ENCODE measurements at regions not wholly inside any gene's neighbourhood (a gene's known extent, or its start where the extent isn't known, plus 50 kb on each side); places are given as distances from the start of the nearest gene placed in this dataset.

DNA sequence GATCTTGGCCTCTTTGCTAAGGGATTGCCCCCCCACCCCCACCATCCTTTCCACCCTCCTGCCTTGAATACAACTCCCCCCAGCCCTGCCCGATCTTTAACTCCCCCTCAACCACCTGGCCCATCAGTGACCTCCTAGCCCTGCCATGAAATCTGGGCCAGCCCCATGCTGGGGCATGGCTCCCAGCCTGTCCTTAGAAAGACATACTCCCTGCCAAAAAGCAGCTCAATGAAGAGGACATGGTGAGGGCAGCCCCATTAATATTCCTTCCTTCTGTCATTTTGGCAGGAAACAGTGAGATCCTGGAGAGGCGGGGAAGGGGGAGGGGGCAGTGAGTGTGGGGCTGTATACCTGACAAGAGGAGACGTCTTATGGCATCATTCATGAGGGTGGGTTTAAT, 66.8 kb upstream of the DISP3 start:
- DNase-seq (ENCODE audit: low read depth) = no peak
- no peak for TF ChIP-seq CTCF (conservative IDR thresholded peaks at IDR 0.05; ENCODE audit: control insufficient read depth, insufficient read depth, low read depth, low read length)
- no peak overlapping the region for H3K4me3 ChIP-seq (ENCODE audit: control insufficient read depth, low read depth, low read length)

DNA sequence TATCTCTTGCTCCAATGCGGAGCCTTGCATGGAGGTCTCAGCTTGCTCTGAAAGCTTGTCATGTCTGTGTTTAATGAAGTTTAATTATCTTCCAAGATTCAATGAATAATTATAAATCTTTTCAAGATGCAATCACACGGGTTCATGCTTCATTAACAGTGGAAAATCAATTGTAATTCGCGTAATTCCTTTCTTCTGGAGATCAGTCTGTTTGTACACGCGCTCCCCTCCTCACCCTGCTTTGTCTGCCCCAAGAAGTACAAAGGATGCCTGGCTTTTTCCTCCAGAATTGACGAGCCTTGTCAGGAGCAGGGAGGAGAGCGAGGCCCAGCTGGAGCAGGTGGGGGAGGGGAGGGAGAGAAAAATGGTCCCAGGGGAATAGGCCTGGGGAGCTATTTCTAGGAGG, 65.0 kb upstream of the DISP3 start:
- DNase-seq (ENCODE audit: low read depth) = no peak
- no peak overlapping the region for H3K4me3 ChIP-seq (ENCODE audit: control insufficient read depth, low read depth, low read length)
- TF ChIP-seq CTCF (conservative IDR thresholded peaks at IDR 0.05; ENCODE audit: control insufficient read depth, insufficient read depth, low read depth, low read length) = no peak

DNA sequence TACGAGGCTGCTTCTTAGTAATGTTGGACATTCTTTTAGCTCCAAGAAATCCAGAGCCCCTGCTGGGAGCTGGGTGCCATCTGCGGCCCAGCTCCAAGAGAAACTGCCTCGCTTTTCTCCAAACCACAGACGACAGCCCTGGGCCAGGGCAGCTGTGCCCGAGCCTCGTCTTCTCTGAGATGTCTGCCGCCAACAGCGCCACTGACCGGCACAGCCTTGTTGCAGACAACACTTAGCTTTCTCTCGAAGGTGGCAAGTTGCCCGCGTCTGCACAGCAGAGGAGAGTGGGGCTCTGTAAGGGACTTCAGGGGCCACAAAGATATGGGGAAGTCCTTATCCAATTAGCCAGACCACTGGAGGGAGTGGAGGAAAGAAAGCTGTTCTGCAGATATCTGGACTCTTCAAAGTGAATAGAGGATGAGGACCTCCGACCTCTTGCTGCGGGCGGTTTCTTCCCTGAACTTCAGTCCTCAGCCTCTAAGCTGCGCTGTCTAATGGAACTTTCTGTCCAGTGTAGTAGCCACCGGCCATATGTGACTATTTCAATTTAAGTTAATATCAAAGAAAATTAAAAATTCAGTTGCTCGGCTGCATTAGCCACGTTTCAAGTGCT, 63.9 kb upstream of the DISP3 start:
- H3K4me3 ChIP-seq (ENCODE audit: control insufficient read depth, low read depth, low read length) = no peak overlapping the region
- TF ChIP-seq CTCF (conservative IDR thresholded peaks at IDR 0.05; ENCODE audit: control insufficient read depth, insufficient read depth, low read depth, low read length) = no peak
- DNase-seq (ENCODE audit: low read depth) = no peak

DNA sequence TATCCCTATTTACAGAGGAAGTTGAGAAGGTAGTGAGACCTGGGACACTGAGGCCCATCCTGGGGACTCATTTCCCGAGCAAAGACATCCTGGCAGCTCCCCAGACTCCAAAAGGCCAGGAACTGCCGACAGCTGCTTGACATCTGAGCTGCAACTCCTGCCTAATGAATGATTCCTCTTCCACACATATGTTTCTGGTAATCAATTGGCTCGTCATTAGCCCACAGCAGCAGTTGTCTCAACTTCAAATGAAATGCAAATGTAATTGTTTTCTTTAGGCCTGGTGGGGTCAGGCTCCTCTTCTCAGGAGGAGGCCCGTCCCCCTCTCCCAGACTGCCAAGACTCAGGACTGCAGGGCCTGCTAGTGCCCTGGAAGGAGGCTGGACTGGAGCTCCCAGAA, 61.8 kb upstream of the DISP3 start:
- TF ChIP-seq CTCF (conservative IDR thresholded peaks at IDR 0.05; ENCODE audit: control insufficient read depth, insufficient read depth, low read depth, low read length) = no peak
- peak; percentile 26 for DNase-seq (ENCODE audit: low read depth)

GRCh38 chr1:11418056-11418455, 60.9 kb upstream of the DISP3 start:
- H3K4me3 ChIP-seq (ENCODE audit: control insufficient read depth, low read depth, low read length) = no peak overlapping the region
- no peak for TF ChIP-seq CTCF (conservative IDR thresholded peaks at IDR 0.05; ENCODE audit: control insufficient read depth, insufficient read depth, low read depth, low read length)
- no peak for DNase-seq (ENCODE audit: low read depth)

More for the DNA sequence above, 61.8 kb upstream of the DISP3 start:
- H3K4me3 ChIP-seq (ENCODE audit: control insufficient read depth, low read depth, low read length) = no peak overlapping the region

GRCh38 chr1:11421443-11421842, 57.5 kb upstream of the DISP3 start:
- TF ChIP-seq CTCF (conservative IDR thresholded peaks at IDR 0.05; ENCODE audit: control insufficient read depth, insufficient read depth, low read depth, low read length) = no peak
- no peak overlapping the region for H3K4me3 ChIP-seq (ENCODE audit: control insufficient read depth, low read depth, low read length)
- DNase-seq (ENCODE audit: low read depth) = no peak

DNA sequence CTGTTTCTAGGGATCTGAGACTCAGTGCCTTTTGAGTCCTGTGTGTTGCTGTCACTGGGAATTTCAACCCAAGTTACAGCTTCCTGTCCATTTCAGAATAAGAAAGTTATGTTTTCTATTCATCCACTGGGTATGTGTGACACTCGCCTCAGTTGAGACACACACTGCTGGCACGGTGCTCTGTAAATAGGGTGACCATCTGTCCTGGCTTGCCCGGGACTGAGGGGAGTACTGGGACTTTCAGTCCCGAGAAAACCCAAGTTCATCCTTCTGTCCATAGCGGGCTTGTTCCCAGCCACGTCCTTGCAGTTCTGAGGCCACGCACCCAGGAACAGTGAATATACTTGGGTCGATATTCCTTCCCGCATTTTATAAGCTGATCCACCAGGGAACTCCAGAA, 56.3 kb upstream of the DISP3 start:
- H3K4me3 ChIP-seq (ENCODE audit: control insufficient read depth, low read depth, low read length) = no peak overlapping the region
- no peak for TF ChIP-seq CTCF (conservative IDR thresholded peaks at IDR 0.05; ENCODE audit: control insufficient read depth, insufficient read depth, low read depth, low read length)
- DNase-seq (ENCODE audit: low read depth) = no peak
